ENCODE measurements at regions not wholly inside any gene's neighbourhood (a gene's known extent, or its start where the extent isn't known, plus 50 kb on each side); places are given as distances from the start of the nearest gene placed in this dataset.

GRCh38 chr5:117315170-117315569 is 740.5 kb upstream of the SEMA6A start:
- TF ChIP-seq CTCF (IDR thresholded peaks at IDR 0.05; ENCODE audit: low read length), result no peak
- no peak for TF ChIP-seq EZH2 (optimal IDR thresholded peaks at IDR 0.05; ENCODE audit: low read depth, low read length)
- no peak for TF ChIP-seq EZH2phosphoT487 (IDR thresholded peaks at IDR 0.05; ENCODE audit: low read length)
